ENCODE measurements at regions not wholly inside any gene's neighbourhood (a gene's known extent, or its start where the extent isn't known, plus 50 kb on each side); places are given as distances from the start of the nearest gene placed in this dataset.

DNA sequence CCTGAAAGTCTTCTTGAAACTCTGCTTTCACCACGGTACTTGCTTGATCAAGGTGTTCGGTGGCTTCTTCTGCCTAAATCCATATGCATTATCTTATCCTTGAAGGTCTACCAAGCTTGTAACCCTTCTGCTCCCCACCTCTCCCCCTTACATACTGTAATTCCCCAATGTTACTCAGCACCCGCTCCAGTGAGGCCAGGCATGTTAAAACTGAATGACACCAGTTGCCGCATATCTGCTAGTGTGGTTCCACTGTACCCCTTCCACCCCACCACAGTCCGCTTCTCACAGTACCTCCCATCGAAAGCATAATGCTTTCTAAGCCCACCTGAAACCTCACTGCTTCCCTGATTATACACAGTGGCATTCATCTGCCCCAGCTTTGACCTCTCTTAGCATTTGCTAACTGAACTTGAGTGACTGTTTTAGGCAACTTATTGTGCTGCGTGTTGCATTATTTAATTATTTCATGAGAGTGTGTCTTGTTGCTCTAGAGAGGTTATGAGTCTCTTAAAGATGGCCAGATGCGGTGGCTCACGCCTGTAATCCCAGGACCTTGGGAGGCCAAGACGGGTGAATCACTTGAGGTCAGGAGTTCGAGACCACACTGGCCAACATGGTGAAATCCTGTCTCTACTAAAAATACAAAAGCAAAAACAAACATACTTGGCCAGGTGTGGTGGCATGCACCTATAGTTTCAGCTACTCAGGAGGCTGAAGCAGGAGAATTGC is 87.6 kb upstream of the MBNL2 start:
- H3K4me2 ChIP-seq (ENCODE audit: low read length) = no peak overlapping the region
- peak overlapping the region; percentile 39 for H2AK5ac ChIP-seq (ENCODE audit: low read length)
- no peaks in the 10 kb centered on the region for H3K9me3 ChIP-seq (ENCODE audit: insufficient read depth, low read depth, low read length)
- H3K4ac ChIP-seq (ENCODE audit: low read depth, low read length) = no peak overlapping the region
- no peak overlapping the region for H4K8ac ChIP-seq (ENCODE audit: low read depth, low read length)
- no peak overlapping the region for H2AFZ ChIP-seq (ENCODE audit: insufficient read depth, low read length, poor library complexity)
- no peak overlapping the region for H3K27ac ChIP-seq (ENCODE audit: low read depth, low read length)
- no CpG with 5 or more reads among the region's 11 CpGs for WGBS (ENCODE audit: extremely low coverage, insufficient coverage, insufficient read length)
- H3K14ac ChIP-seq (ENCODE audit: low read length) = no peak overlapping the region
- H4K91ac ChIP-seq (ENCODE audit: low read depth, low read length) = no peak overlapping the region
- peaks cover under 1% of the 10 kb centered on the region in 2 experiments for H3K4me1 ChIP-seq (ENCODE audit: control insufficient read depth in 1 of 2, insufficient read depth in 2 of 2, low read length in 2 of 2)
- H2BK12ac ChIP-seq (ENCODE audit: low read length) = no peak overlapping the region
- no peak overlapping the region for H3K23ac ChIP-seq (ENCODE audit: low read length)
- no peak overlapping the region for H3K9ac ChIP-seq (ENCODE audit: low read length)
- H3K18ac ChIP-seq (ENCODE audit: low read length) = no peak overlapping the region
- no peaks in the 10 kb centered on the region for H3K79me2 ChIP-seq (ENCODE audit: control insufficient read depth, insufficient read depth, low read length, poor library complexity)
- DNase-seq = no peak
- H3K27me3 ChIP-seq (ENCODE audit: insufficient read depth, low read length) = no peaks in the 10 kb centered on the region
- no peaks in the 10 kb centered on the region for H3K36me3 ChIP-seq (ENCODE audit: control insufficient read depth in 1 of 2, insufficient read depth in 2 of 2, low read length in 2 of 2)
- H3K4me3 ChIP-seq (ENCODE audit: low read depth, low read length) = no peak overlapping the region
- H3K79me1 ChIP-seq (ENCODE audit: low read length) = peaks cover under 1% of the 10 kb centered on the region
- H4K12ac ChIP-seq (ENCODE audit: low read depth, low read length) = no peak overlapping the region
- no peak overlapping the region for H2BK5ac ChIP-seq (ENCODE audit: low read depth, low read length, poor library complexity)
- no peak overlapping the region for H2BK120ac ChIP-seq (ENCODE audit: insufficient read depth, low read length, poor library complexity)

DNA sequence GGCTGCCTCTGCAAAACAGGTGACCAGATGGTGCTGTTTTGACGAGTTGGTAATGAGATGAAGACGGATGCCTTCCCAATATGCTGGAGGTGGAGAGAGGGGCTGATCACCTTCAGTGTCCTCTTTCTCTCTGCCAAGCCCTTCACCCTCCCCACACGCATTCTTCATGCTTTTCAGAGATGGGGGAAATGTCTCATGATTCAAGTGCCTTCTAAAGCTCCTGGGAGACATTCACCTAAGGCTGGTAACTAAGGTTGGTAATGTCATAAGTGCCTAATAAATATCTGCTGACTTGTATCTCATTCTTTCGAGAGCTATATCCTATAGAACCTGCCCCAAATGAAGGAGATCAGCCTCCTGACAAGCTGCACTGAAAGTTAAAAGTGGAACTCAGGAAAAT is 86.2 kb upstream of the MBNL2 start:
- H3K18ac ChIP-seq (ENCODE audit: low read length) = no peak overlapping the region
- no CpG with 5 or more reads among the region's 4 CpGs for WGBS (ENCODE audit: extremely low coverage, insufficient coverage, insufficient read length)

DNA sequence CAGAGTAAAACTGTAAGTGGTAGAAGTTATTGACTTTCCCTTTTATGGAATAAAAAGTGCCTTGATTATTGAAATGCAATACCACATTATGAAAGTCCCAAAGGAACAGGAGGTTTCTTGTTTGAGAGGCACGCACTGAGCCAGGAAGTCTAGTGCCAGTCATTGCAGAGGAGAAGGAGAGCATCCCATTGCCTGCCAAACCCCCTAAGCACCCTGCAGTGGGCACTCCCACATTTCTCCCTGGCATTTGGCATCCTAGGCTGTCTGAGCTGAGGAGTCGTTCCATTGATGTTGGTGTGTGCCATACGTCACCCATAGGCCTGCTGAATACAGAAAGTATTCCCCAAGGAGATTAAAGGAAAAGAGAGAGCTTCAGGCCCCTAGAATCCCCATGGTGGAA is 85.7 kb upstream of the MBNL2 start:
- Histone ChIP-seq H4K12ac (ENCODE audit: low read depth, low read length) (no peak overlapping the region), H3K9ac (ENCODE audit: low read length) (no peak overlapping the region), H4K91ac (ENCODE audit: low read depth, low read length) (no peak overlapping the region), H3K27me3 (ENCODE audit: insufficient read depth, low read length) (no peaks in the 10 kb centered on the region), H3K4ac (ENCODE audit: low read depth, low read length) (no peak overlapping the region), H3K4me3 (ENCODE audit: low read depth, low read length) (no peak overlapping the region), H3K9me3 (ENCODE audit: insufficient read depth, low read depth, low read length) (no peaks in the 10 kb centered on the region), H3K79me2 (ENCODE audit: control insufficient read depth, insufficient read depth, low read length, poor library complexity) (no peaks in the 10 kb centered on the region), H3K4me2 (ENCODE audit: low read length) (no peak overlapping the region), H3K23ac (ENCODE audit: low read length) (no peak overlapping the region), H3K18ac (ENCODE audit: low read length) (no peak overlapping the region), H3K27ac (ENCODE audit: low read depth, low read length) (no peak overlapping the region), H3K14ac (ENCODE audit: low read length) (no peak overlapping the region), H2AK5ac (ENCODE audit: low read length) (no peak overlapping the region), H2BK5ac (ENCODE audit: low read depth, low read length, poor library complexity) (no peak overlapping the region), H3K4me1 (ENCODE audit: control insufficient read depth in 1 of 2, insufficient read depth in 2 of 2, low read length in 2 of 2) (peaks cover 5 to 7% of the 10 kb centered on the region in 2 experiments), H4K8ac (ENCODE audit: low read depth, low read length) (no peak overlapping the region), H2AFZ (ENCODE audit: insufficient read depth, low read length, poor library complexity) (no peak overlapping the region), H3K36me3 (ENCODE audit: control insufficient read depth in 1 of 2, insufficient read depth in 2 of 2, low read length in 2 of 2) (no peaks in the 10 kb centered on the region), H2BK12ac (ENCODE audit: low read length) (no peak overlapping the region), H2BK120ac (ENCODE audit: insufficient read depth, low read length, poor library complexity) (no peak overlapping the region), H3K79me1 (ENCODE audit: low read length) (peaks cover 4% of the 10 kb centered on the region)
- no CpG with 5 or more reads among the region's 3 CpGs for WGBS (ENCODE audit: extremely low coverage, insufficient coverage, insufficient read length)
- no peak for DNase-seq

More for the DNA sequence above, 86.2 kb upstream of the MBNL2 start:
- Histone ChIP-seq H3K9ac (ENCODE audit: low read length) (no peak overlapping the region), H3K4me3 (ENCODE audit: low read depth, low read length) (no peak overlapping the region), H2BK12ac (ENCODE audit: low read length) (no peak overlapping the region), H2AK5ac (ENCODE audit: low read length) (no peak overlapping the region), H2BK5ac (ENCODE audit: low read depth, low read length, poor library complexity) (no peak overlapping the region), H3K9me3 (ENCODE audit: insufficient read depth, low read depth, low read length) (no peaks in the 10 kb centered on the region), H3K23ac (ENCODE audit: low read length) (no peak overlapping the region), H3K79me1 (ENCODE audit: low read length) (peaks cover 4% of the 10 kb centered on the region), H3K27ac (ENCODE audit: low read depth, low read length) (no peak overlapping the region), H4K91ac (ENCODE audit: low read depth, low read length) (no peak overlapping the region), H3K36me3 (ENCODE audit: control insufficient read depth in 1 of 2, insufficient read depth in 2 of 2, low read length in 2 of 2) (no peaks in the 10 kb centered on the region), H3K4ac (ENCODE audit: low read depth, low read length) (no peak overlapping the region), H3K4me2 (ENCODE audit: low read length) (no peak overlapping the region), H3K4me1 (ENCODE audit: control insufficient read depth in 1 of 2, insufficient read depth in 2 of 2, low read length in 2 of 2) (peaks cover 5% of the 10 kb centered on the region in 2 experiments), H2BK120ac (ENCODE audit: insufficient read depth, low read length, poor library complexity) (no peak overlapping the region), H3K14ac (ENCODE audit: low read length) (no peak overlapping the region), H4K8ac (ENCODE audit: low read depth, low read length) (no peak overlapping the region), H3K27me3 (ENCODE audit: insufficient read depth, low read length) (no peaks in the 10 kb centered on the region), H2AFZ (ENCODE audit: insufficient read depth, low read length, poor library complexity) (no peak overlapping the region), H3K79me2 (ENCODE audit: control insufficient read depth, insufficient read depth, low read length, poor library complexity) (no peaks in the 10 kb centered on the region), H4K12ac (ENCODE audit: low read depth, low read length) (no peak overlapping the region)
- DNase-seq = no peak

DNA sequence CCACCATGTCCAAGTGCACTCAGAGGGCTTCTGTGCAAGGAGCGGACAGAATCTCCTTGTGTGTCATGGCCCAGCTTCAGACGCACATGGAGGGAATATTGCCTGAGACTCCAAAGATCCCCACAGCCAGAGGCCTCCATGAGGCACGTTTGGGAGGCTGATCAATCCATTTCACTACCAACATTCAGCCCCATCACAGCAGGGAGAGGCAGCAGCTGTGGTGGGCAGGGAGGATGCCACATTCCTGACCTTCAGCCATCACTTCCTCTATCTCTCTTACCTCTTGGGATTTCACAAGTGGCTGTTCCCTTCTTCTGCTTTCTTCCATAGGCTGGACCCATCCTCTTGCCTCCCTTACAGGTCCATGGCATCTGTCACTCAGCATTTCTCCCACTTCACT is 82.4 kb upstream of the MBNL2 start:
- Histone ChIP-seq H3K27ac (ENCODE audit: low read depth, low read length) (no peak overlapping the region), H2BK120ac (ENCODE audit: insufficient read depth, low read length, poor library complexity) (peak overlapping the region; percentile 23), H2AFZ (ENCODE audit: insufficient read depth, low read length, poor library complexity) (peak overlapping the region; percentile 43), H2BK12ac (ENCODE audit: low read length) (peak overlapping the region; percentile 99), H4K8ac (ENCODE audit: low read depth, low read length) (no peak overlapping the region), H3K18ac (ENCODE audit: low read length) (no peak overlapping the region), H3K4ac (ENCODE audit: low read depth, low read length) (peak overlapping the region; percentile 34), H3K9ac (ENCODE audit: low read length) (no peak overlapping the region), H3K23ac (ENCODE audit: low read length) (no peak overlapping the region), H3K79me1 (ENCODE audit: low read length) (peaks cover 11% of the 10 kb centered on the region), H2AK5ac (ENCODE audit: low read length) (peak overlapping the region; percentile 95), H4K91ac (ENCODE audit: low read depth, low read length) (peak overlapping the region; percentile 77), H3K4me3 (ENCODE audit: low read depth, low read length) (no peak overlapping the region), H4K12ac (ENCODE audit: low read depth, low read length) (no peak overlapping the region), H3K4me1 (ENCODE audit: control insufficient read depth in 1 of 2, insufficient read depth in 2 of 2, low read length in 2 of 2) (peaks cover 7 to 13% of the 10 kb centered on the region in 2 experiments), H2BK5ac (ENCODE audit: low read depth, low read length, poor library complexity) (no peak overlapping the region), H3K4me2 (ENCODE audit: low read length) (no peak overlapping the region), H3K36me3 (ENCODE audit: control insufficient read depth in 1 of 2, insufficient read depth in 2 of 2, low read length in 2 of 2) (no peaks in the 10 kb centered on the region), H3K27me3 (ENCODE audit: insufficient read depth, low read length) (no peaks in the 10 kb centered on the region), H3K9me3 (ENCODE audit: insufficient read depth, low read depth, low read length) (no peaks in the 10 kb centered on the region), H3K79me2 (ENCODE audit: control insufficient read depth, insufficient read depth, low read length, poor library complexity) (peaks cover 2% of the 10 kb centered on the region), H3K14ac (ENCODE audit: low read length) (peak overlapping the region; percentile 77)
- DNase-seq = no peak
- WGBS (ENCODE audit: extremely low coverage, insufficient coverage, insufficient read length) = no CpG with 5 or more reads among the region's 3 CpGs

Measured in trophoblast cell (in vitro differentiated cells and primary cell).